ENCODE measurements at regions not wholly inside any gene's neighbourhood (a gene's known extent, or its start where the extent isn't known, plus 50 kb on each side); places are given as distances from the start of the nearest gene placed in this dataset.

DNA sequence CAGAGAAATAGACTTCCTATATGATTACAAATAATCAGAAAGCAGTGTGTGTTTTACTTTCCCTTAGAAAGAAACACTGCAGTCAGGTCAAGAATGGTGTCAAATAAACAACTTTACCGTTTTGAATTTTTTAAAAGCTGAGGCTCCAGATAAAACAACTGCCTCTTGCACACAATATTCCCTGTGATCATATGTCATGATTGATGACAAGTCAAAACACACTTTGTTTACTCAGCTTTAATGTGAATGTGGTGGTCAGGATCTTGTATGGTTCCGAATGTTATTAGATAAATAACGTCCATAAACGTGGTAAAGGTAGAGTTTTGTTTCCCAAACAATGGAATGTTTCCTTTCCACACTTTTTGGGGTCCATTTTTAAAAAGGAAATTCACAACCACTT, 428.4 kb upstream of the MDFIC2 start:
- no peak for DNase-seq (ENCODE audit: low read depth)
- Histone ChIP-seq H3K36me3 (ENCODE audit: control insufficient read depth, insufficient read depth, low read length) (no peaks in the 10 kb centered on the region), H3K27me3 (ENCODE audit: control insufficient read depth, insufficient read depth, low read length) (no peaks in the 10 kb centered on the region), H3K4me3 (ENCODE audit: low read depth, low read length) (no peak overlapping the region)
- TF ChIP-seq, protein P1, sequence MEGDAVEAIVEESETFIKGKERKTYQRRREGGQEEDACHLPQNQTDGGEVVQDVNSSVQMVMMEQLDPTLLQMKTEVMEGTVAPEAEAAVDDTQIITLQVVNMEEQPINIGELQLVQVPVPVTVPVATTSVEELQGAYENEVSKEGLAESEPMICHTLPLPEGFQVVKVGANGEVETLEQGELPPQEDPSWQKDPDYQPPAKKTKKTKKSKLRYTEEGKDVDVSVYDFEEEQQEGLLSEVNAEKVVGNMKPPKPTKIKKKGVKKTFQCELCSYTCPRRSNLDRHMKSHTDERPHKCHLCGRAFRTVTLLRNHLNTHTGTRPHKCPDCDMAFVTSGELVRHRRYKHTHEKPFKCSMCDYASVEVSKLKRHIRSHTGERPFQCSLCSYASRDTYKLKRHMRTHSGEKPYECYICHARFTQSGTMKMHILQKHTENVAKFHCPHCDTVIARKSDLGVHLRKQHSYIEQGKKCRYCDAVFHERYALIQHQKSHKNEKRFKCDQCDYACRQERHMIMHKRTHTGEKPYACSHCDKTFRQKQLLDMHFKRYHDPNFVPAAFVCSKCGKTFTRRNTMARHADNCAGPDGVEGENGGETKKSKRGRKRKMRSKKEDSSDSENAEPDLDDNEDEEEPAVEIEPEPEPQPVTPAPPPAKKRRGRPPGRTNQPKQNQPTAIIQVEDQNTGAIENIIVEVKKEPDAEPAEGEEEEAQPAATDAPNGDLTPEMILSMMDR (IDR thresholded peaks at IDR 0.05; ENCODE audit: insufficient read depth, low read length, poor library complexity, severe bottlenecking): no peak

DNA sequence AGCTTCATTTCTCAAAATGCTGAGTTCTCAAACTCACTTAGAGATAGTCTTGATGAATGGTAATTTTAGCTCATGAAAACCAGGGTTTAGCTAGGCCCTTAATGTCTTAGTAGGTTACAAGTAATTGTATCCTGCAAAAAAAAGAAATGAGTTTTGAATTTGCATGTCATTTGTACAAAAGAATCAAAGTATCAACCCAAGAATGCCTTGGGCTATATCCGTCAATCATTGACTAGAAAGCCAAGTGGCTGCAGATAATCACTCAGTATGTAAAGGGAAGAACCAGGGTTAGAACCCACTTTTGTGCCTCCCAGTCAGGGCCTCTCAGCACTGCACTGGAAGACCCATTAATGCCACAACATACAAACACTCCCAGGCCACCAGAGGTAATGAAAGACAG, 427.6 kb upstream of the MDFIC2 start:
- H3K36me3 ChIP-seq (ENCODE audit: control insufficient read depth, insufficient read depth, low read length): no peaks in the 10 kb centered on the region
- no peaks in the 10 kb centered on the region for H3K27me3 ChIP-seq (ENCODE audit: control insufficient read depth, insufficient read depth, low read length)
- no peak overlapping the region for H3K4me3 ChIP-seq (ENCODE audit: low read depth, low read length)
- DNase-seq (ENCODE audit: low read depth): no peak
- TF ChIP-seq, protein P1 (IDR thresholded peaks at IDR 0.05; ENCODE audit: insufficient read depth, low read length, poor library complexity, severe bottlenecking): no peak

DNA sequence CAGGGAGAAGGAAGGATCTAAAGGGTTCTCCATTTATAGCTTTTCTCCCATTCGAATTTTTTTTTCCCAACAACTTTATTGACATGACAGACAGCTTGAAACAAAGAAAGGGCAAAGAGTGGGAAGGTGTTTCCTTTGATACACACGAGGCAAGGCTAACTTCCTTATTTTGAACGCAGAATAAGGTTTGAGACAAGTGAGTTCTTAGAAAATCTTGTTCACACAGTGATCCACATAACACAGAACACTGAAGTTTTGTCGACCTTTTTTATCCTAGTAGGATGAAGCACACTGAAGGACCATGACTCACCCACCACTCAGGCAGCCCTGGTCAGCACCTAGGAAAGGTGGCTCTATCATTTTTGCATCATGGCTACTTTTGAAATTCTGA, 425.8 kb upstream of the MDFIC2 start:
- Histone ChIP-seq H3K27me3 (ENCODE audit: control insufficient read depth, insufficient read depth, low read length) (no peaks in the 10 kb centered on the region), H3K4me3 (ENCODE audit: low read depth, low read length) (no peak overlapping the region), H3K36me3 (ENCODE audit: control insufficient read depth, insufficient read depth, low read length) (no peaks in the 10 kb centered on the region)
- TF ChIP-seq, protein P1 (IDR thresholded peaks at IDR 0.05; ENCODE audit: insufficient read depth, low read length, poor library complexity, severe bottlenecking): no peak
- no peak for DNase-seq (ENCODE audit: low read depth)

DNA sequence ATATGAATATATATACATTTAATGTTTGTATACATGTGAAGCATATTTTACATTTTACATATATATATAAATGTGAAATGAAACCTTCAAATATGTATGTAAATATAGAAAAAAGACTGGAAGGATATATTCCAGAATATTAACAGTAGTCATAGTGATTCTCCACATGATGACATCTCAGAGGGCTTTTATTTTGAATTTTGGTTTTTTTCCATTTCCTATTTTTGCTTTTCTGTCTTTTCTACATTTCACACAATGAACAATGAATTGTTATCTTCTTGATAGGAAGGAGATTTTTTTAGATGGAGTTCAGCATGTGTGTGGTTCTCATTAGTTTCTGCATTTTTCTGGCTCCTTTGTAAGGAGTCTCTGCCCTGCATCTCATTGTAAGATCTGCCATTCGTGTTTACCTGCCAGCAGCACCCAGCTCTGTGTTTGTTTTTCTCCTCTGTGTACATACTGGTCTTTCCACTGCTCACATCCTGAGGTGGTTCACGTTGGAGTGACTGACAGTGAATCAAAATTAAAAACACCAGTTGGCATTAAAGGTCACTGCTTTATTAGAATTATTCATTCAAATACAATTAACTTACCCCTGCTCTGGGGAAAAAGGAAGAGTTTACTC, 425.3 kb upstream of the MDFIC2 start:
- TF ChIP-seq, protein P1 (IDR thresholded peaks at IDR 0.05; ENCODE audit: insufficient read depth, low read length, poor library complexity, severe bottlenecking): no peak
- no peak for DNase-seq (ENCODE audit: low read depth)
- no peaks in the 10 kb centered on the region for H3K27me3 ChIP-seq (ENCODE audit: control insufficient read depth, insufficient read depth, low read length)
- no peaks in the 10 kb centered on the region for H3K36me3 ChIP-seq (ENCODE audit: control insufficient read depth, insufficient read depth, low read length)
- no peak overlapping the region for H3K4me3 ChIP-seq (ENCODE audit: low read depth, low read length)

DNA sequence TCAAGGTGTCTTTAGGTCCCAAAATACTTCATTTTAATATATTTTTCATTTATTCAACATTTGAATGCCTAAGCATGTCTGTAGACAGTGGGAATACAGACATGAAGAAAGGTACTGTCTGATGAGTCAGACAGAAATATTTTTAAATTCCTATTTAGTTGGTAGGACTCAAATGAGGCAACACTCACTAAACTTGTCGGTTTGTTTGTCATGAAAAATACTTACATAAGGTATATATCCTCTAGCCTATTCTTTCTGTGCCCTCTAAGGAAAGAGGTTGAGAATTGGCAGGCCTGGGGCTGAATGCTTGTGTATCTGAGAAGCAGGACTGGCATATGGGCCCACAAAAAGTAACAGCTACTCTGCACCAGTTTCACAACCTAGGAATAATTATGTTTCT, 423.6 kb upstream of the MDFIC2 start:
- no peak overlapping the region for H3K4me3 ChIP-seq (ENCODE audit: low read depth, low read length)
- DNase-seq (ENCODE audit: low read depth): no peak
- H3K36me3 ChIP-seq (ENCODE audit: control insufficient read depth, insufficient read depth, low read length): no peaks in the 10 kb centered on the region
- TF ChIP-seq, protein P1 (IDR thresholded peaks at IDR 0.05; ENCODE audit: insufficient read depth, low read length, poor library complexity, severe bottlenecking): no peak
- H3K27me3 ChIP-seq (ENCODE audit: control insufficient read depth, insufficient read depth, low read length): no peaks in the 10 kb centered on the region

DNA sequence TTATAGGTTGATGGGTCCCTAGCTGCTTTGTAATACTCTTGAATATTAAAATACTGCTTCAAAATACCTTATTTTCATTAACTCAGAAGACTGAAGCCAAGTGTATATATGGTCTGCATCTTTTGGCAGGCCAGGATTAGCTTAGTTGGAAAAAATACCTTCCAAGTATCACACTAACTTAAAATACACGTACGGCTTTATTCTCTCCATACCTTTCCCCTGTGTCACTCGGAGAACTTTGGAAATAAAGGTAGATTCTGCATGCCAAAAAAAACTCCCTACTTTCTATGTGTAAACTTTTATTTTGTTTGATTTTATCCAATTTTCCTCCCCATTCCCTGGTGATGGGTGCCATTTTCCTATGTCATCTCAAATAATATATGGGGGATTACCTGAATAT, 422.3 kb upstream of the MDFIC2 start:
- Histone ChIP-seq H3K27me3 (ENCODE audit: control insufficient read depth, insufficient read depth, low read length) (no peaks in the 10 kb centered on the region), H3K36me3 (ENCODE audit: control insufficient read depth, insufficient read depth, low read length) (no peaks in the 10 kb centered on the region), H3K4me3 (ENCODE audit: low read depth, low read length) (no peak overlapping the region)
- no peak for DNase-seq (ENCODE audit: low read depth)
- TF ChIP-seq, protein P1 (IDR thresholded peaks at IDR 0.05; ENCODE audit: insufficient read depth, low read length, poor library complexity, severe bottlenecking): no peak
